ENCODE measurements at regions not wholly inside any gene's neighbourhood (a gene's known extent, or its start where the extent isn't known, plus 50 kb on each side); places are given as distances from the start of the nearest gene placed in this dataset.

DNA sequence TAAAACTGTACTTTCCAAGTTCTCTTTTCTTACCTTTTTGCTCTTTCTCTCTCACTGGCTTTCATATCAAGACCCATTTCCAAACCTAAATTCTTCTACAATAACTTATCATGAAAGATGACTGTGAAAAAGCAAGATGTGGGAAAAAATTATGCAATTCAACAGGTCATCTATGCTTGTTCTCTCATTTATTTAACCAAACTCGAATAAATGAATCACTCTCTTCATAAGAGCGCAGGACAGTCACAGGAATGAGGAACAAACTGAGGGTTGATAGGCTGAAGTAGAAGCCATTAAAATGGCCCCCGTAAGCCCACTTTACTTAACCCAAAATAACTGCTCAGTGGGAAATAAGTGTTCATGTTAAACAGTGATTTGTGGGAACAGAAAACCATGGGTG lies 1289.7 kb upstream of the SORCS1 start:
- H4K8ac ChIP-seq (replicated peaks; ENCODE audit: insufficient read length, low read depth, low read length): no peak overlapping the region
- H3K27ac Mint-ChIP-seq: no peak overlapping the region

More for the DNA sequence above, 1289.7 kb upstream of the SORCS1 start:
- Mint-ChIP-seq H3K36me3 (ENCODE audit: insufficient read depth in 1 of 3, low read depth in 3 of 3) (no peaks in the 10 kb centered on the region), H3K4me1 (no peaks in the 10 kb centered on the region), H3K4me3 (no peak overlapping the region), H3K9me3 (no peaks in the 10 kb centered on the region), H3K27me3 (ENCODE audit: low read depth) (no peaks in the 10 kb centered on the region)
- Histone ChIP-seq H3K23ac (ENCODE audit: insufficient read length, low read depth, low read length) (no peak overlapping the region), H3K14ac (ENCODE audit: insufficient read depth, low read length) (no peak overlapping the region), H3K56ac (ENCODE audit: insufficient read length, low read depth, low read length) (no peak overlapping the region), H3K79me1 (ENCODE audit: insufficient read depth, low read depth, low read length, poor library complexity, severe bottlenecking) (no peaks in the 10 kb centered on the region), H3K27me3 (ENCODE audit: insufficient read depth, low read length) (no peaks in the 10 kb centered on the region), H4K20me1 (ENCODE audit: control insufficient read depth, insufficient read depth, insufficient read length) (no peaks in the 10 kb centered on the region), H2BK12ac (ENCODE audit: insufficient read length, low read depth, low read length) (no peak overlapping the region), H3K23me2 (ENCODE audit: insufficient read length, low read depth, low read length, poor library complexity, severe bottlenecking) (no peaks in the 10 kb centered on the region), H2BK5ac (ENCODE audit: insufficient read length, low read length) (no peak overlapping the region), H2BK20ac (ENCODE audit: low read depth, low read length, poor library complexity, severe bottlenecking) (no peak overlapping the region), H3K4me1 (ENCODE audit: insufficient read depth, low read length) (no peaks in the 10 kb centered on the region), H3K27ac (ENCODE audit: insufficient read length, low read depth, low read length) (no peak overlapping the region), H3K79me2 (ENCODE audit: insufficient read depth, low read length) (no peaks in the 10 kb centered on the region), H3K9ac (ENCODE audit: extremely low read depth, insufficient read length, low read length) (no peak overlapping the region), H3K4me2 (ENCODE audit: insufficient read depth, insufficient read length, low read length) (no peak overlapping the region), H2AK5ac (ENCODE audit: insufficient read length, low read length) (no peak overlapping the region), H4K91ac (ENCODE audit: insufficient read length, low read depth, low read length) (no peak overlapping the region), H3K4ac (ENCODE audit: low read depth, low read length) (no peak overlapping the region), H2BK120ac (ENCODE audit: low read depth, low read length, poor library complexity, severe bottlenecking) (no peak overlapping the region), H4K5ac (ENCODE audit: insufficient read length, low read depth, low read length) (no peak overlapping the region), H3K18ac (ENCODE audit: insufficient read length, low read depth, low read length) (no peak overlapping the region), H3T11ph (ENCODE audit: low read length) (no peak overlapping the region), H2BK15ac (ENCODE audit: low read depth, low read length) (no peak overlapping the region), H3K9me3 (ENCODE audit: control insufficient read depth, low read depth, low read length) (no peaks in the 10 kb centered on the region), H2AFZ (ENCODE audit: low read length) (no peak overlapping the region)
- no peak for TF ChIP-seq CTCF (conservative IDR thresholded peaks at IDR 0.05)
- no CpG with 5 or more reads among the region's 3 CpGs for WGBS (ENCODE audit: extremely low coverage, insufficient read length, low lambda C conversion rate)
- DNase-seq: no peak

Data from H9 (cell line).